CD4-positive, alpha-beta T cell treated with Interleukin-12 subunit alpha and Interleukin-12 subunit beta, for 1 hour (primary cell): ENCODE measurements at regions not wholly inside any gene's neighbourhood (a gene's known extent, or its start where the extent isn't known, plus 50 kb on each side); places are given as distances from the start of the nearest gene placed in this dataset.
"Not testable (repeated sequence)": the region's sequence is repeated elsewhere in the genome, so short reads cannot be mapped to it uniquely, and the experiment has no call there.

ENCODE experiments used
- DNase-seq: peaks from one replicate; pipeline ENCODE4 v3.0.0-alpha.2; 2020

DNA sequence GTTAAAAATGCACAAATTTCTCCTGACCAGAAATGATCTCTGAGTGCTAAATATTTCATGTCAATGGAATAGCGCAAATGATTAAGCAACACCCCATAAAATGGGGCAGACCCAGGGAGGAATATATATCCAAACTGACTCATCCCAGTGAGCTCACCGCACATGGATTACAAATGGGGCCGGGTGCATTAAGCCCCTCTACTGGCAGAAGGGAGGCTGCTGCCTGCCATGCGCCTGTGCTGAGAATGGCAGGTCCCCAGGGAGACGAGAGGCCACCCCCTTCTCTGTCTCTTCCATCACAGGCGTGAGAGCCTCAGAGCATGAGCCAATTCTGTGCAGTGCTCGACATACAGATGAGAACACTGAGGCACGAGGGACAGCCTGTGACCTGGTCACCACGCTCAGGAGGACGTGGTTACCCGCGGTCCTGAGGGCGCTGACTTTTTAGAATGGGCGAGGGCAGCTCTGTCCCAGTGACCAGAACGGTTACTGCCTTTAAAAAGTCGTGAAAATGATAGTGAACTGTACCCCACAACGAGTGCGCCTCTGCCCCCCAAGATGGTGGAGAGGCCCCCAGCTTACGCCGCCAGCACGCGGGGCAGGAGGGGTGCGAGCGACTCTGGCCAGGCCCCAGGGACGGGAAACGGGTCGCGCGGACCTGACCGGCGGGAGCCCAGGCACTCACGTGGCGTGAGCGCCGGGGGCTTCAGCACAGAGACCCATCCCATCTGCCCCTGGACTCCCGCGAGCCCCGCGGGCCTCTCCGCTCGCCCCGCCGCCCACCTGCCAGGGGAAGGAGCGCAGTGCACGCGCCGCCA, 130.2 kb upstream of the ALDH3B2 start:
- DNase-seq = peak; percentile 8

DNA sequence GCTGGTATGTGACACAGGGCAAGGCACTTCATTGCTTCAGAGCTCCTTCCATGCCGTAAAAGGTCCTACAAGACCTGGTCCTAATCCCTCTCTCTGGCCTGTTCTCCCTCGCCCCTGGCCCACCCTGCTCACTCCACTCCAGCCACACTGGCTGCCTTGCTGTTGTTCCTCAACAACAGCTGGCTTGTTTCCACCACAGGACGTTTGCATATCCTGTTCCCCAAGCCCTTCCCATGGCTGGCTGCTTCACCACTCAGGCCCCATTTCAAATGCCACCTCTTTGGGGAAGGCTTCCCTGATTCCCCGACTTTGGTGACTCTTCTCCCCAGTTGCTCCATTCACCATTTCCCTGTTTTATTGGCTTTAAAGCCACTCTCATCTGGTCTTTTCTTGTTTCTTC, 129.1 kb upstream of the ALDH3B2 start:
- not testable (repeated sequence) for DNase-seq

DNA sequence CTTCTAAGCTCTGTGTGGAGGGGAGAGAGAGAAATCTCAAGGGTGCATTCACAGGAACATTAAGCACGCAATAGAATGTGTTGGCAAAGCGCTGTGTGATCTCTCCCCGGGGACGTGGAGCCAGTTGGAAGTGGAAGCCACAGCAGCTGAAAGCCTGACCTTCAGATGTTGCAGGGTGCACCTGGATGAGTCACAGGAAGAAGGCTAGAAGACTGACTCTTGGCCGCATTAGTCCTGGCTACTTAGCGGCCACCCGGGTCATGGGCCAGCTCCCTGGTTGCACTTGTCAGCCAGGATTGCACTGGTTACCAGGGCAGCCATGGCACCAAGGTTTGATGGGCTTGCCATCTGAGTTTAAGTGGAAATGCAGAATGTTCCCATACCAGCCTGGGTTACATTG, 128.6 kb upstream of the ALDH3B2 start:
- DNase-seq = not testable (repeated sequence)

DNA sequence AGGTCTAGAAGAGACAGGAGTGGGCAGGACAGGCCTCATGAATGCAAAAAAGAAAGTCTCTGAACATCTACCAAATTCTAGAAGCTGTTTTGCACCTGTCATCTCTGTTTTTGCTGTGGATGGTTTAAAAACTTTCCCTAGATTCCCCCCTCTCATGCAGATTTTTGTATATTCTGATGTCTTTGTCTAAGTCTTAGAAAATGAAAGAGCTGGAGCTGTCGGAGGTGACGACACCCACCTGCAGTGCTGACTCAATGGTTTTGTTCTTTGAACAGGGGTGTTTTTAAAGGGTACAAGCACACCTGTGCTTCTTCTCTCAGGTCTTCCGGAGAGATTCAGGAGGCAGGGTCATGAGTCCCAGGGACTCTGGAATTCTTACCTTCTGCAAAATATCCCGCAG, 128.2 kb upstream of the ALDH3B2 start:
- DNase-seq = not testable (repeated sequence)

DNA sequence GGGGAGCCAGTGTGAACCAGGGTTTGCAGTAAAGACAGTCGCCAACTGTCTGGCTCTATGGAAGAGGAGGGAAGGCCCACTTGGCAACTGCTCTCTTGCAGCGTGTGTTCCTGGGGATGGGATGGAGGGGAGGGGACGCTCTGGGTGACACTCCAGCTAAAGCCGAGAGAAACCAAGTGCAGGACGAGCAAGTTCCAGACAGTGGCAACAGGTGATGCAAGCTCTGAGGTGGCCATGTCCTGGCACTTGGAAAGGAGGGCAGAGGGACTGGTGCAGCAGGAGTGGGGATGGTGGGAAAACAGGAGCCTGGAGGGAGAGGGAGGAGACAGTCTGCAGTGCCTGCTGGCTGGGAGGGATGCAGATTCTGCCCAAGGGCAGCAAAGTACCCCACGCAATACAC, 127.0 kb upstream of the ALDH3B2 start:
- DNase-seq = not testable (repeated sequence)

DNA sequence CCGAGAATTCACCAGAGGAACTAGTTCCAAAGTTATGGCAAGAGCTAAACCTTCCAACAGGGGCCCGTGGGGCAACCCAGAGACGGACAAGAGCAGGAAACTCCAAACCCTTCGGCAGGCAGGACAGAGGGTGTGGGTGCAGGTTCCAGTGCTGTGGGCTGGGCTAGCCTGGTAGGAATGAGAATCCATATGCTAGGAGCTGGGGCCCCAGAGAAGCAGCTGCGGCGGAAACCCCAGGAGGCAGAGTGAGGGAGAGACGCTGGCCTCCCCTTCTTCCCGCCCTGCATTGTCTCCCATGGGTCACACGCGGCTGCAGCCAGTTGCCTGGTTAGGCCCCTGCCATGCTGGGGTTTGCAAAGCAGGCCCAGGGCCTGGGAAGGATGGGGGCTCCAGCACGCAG, 126.2 kb upstream of the ALDH3B2 start:
- not testable (repeated sequence) for DNase-seq

DNA sequence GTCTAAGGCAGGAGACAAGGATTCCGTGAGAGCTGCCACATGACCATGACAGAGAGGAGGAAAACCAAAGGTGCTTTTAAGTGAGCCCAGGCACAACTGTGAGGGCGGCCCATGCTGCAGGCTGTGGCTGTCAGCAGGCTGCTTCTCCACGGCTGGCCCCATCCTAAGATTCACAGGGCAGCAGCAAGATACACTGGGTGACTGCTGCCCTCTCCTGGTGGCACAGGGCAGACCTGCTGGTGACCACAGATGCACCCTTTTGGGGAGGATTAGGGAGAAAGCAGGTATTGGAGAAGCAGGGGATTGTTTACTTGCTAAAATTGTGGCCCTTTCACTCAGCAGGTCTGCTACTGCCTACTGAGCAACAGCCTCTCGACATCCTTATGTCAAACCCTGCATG, 125.4 kb upstream of the ALDH3B2 start:
- peak; percentile 23 for DNase-seq

DNA sequence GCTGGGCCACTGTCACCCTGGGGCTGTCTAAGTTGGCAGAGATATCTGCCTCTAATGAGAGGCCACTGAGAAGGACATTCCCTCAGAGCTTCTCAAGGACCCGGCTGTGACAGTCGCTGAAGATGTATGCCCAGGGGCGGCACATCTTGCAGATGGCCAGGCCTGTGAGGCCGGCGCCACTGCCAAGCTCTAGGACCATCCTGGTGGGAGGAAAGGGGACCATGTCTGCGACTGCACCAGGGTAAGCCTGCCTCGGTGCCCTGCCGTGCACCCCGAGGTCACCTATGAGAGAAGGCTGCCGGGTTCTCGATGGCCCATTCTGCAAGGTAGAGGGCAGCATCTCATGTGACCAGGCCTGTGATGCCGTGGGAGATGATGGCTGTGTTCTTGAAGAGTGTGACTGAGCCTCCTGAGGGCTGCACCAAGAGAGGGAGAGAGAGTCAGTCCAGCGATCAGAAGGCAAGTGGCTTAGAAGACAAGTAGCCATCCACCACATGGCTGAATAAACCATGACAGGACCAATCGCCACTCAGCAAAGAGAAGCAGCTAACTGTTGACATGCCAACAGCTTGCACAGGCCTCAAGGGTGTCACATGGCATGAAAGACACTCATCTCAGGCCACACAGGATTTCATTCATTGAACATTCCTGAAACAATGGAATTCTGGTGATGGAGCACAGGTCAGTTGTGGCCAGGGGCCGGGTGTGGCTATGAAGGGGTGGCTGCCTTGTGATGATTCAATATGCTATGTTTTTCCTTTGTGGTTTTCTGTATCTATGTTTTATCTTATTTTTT, 123.5 kb upstream of the ALDH3B2 start:
- DNase-seq = not testable (repeated sequence)

DNA sequence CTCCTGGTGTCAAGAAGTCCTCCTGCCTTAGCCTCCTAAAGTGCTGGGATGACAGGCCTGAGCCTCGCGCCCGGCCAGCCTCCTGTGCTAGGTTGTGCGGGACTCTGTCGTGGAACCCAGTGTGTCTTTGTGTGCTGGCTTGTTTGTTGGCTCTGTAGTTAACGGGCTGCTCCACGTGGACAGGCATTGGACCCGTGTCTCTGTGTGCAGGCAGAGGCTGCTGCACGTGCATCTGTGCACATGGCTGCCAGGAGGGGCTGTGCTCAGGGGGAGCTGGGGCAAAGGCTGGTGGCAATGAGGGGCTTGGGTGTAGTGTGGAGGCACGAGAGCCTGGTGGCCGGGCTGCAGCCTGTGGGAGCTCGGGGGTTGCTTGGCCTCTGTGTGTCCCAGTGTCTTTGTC, 121.3 kb upstream of the ALDH3B2 start:
- no peak for DNase-seq

DNA sequence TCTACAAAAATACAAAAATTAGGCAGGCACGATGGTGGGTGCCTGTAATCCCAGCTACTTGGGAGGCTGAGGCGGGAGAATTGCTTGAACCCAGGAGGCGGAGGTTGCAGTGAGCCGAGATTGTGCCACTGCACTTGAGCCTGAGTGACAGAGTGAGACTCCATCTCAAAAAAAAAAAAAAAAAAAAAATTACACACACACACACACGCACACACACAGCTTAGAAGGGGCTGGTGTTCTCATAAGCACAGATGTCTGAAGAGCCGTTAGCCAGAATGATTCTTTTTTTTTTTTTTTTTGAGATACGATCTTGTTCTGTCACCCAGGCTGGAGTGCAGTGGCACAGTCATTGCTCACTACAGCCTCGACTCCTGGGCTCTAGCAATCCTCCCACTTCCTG, 119.3 kb upstream of the ALDH3B2 start:
- DNase-seq = not testable (repeated sequence)

DNA sequence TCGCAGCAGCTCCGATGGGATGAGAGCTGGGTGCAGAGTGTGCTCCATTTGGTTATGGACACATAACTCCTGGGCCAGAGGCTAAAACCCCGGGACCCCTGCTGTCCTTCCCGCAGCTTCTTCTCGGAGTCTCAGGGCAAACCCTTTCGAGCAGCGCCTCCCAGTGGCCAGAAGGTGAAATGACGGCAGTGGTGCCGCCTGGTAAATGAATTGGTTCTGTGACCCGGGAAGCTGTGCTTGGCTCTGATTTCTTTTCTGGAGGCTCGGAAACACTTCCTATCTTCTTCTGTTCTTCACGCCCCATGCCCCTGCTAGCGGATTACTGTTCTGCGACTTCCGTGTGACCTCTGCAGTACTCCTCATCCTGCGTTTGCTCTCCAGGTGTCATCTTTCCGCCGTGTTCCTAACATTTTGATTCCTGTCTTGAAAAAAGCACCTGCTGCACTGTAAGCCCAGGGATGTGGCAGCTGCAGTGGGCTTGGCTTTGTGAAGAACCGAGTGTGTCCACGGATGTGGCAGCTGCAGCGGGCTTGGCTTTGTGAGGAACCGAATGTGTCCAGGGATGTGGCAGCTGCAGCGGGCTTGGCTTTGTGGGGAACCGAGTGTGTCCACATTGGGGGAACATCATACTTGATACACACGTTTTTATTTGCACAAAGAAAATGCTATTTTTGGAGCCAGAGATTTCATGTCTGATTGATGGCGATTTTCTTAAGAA, 118.0 kb upstream of the ALDH3B2 start:
- peak; percentile 53 for DNase-seq

DNA sequence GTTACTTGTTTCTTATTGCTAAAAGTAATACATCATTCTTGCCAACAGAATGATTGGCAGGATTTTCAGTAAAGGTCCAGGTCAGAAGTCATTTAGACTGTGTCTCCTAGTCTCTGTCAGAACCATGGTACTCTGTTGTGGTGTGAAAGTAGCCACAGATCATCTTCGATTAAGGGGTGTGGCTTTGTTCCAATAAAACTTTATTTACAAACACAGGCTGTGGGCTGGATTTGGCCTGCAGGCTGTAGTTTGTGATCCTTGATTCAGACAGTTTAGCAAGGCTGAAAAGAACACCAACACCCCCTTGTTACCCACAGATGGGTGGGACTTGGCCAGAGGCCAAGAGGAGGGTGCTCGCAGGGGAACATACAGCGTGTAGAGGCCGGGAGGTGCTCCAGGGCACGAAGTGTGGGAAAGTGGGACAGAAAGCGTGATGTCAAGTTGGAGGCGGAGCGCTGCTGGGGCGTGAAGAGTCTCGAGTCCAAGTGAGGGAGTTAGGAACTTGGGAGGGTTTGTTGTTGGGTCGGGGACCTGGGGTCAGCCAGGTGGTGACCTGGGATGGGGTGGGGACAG, 117.3 kb upstream of the ALDH3B2 start:
- DNase-seq = not testable (repeated sequence)

DNA sequence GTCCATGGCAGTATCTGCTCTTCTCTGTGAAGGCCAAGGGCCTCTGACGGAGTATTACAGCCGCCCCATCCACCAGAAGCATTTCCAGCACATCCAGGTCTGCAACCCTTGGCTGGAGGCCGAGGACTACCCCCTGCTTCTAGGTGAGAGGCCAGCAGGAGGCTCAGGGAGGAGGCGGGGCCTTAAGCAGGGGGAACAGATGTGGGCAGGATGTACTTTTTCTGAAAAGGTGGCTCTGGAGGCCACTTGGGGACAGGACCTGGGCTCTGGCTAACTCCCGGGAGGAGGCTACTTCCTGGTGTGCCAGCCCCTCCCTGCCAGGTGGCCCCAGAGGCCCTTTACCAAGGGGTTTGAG, 113.9 kb upstream of the ALDH3B2 start:
- DNase-seq = not testable (repeated sequence)

DNA sequence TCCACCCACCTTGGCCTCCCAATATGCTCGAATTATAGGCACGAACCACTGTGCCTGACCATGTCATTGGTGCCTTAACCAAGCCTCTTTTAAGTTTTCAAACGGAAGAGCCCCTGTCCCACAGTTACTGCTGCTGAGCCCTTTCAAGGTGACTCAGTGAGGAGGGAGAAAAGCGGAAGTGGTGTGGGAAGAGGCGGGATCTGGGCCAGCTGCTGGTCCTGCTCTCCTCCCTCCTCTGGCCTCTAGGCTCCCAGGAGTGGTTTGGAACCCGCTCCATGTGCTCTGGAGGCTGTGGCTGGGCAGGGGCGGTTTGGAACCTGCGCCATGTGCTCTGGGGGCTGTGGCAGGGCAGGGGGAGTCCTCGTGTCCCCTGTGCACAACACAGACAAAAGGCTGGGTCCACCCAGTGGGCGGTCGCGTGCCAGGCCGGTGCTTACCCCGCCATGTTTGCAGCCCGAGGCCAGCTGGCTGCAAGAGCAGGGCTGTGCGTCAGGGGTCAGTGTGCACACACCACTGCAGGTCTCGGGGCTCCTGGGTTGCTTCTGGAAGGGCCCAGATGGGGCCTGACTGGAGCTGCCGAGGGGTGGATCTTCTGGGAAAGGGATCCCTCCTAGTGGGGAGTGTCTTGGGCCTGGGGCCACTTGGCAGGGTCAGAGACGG, 113.4 kb upstream of the ALDH3B2 start:
- not testable (repeated sequence) for DNase-seq

DNA sequence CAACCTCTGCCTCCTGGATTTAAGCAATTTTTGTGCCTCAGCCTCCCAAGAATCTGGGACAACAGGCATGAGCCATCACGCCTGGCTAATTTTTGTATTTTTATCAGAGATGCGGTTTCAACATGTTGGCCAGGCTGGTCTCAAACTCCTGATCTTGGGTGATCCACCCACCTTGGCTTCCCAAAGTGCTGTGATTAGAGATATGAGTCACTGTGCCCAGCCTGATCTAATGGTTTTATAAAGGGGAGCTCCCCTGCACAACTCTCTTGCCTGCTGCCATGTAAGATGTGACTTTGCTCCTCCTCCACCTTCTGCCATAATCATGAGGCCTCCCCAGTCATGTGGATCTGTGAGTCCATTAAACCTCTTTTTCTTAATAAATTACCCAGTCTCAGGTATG, 107.5 kb upstream of the ALDH3B2 start:
- not testable (repeated sequence) for DNase-seq

DNA sequence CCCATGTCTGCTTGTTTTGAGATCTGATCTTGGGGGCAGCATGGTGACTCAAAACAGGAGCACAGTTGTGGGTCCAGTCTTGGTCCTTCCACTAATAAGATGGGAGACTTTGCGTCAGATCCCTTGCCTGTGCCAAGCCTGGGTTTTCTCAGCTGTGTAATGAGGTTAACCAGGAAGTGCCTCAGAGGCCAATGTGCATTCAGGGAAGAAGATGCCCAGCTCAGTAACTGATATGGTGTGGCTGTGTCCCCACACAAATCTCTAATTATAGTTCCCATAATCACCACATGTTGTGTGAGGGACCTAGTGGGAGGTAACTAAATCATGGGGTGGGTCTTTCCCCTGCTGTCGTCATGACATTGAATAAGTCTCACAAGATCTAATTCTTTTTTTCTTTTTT, 107.1 kb upstream of the ALDH3B2 start:
- DNase-seq = not testable (repeated sequence)

DNA sequence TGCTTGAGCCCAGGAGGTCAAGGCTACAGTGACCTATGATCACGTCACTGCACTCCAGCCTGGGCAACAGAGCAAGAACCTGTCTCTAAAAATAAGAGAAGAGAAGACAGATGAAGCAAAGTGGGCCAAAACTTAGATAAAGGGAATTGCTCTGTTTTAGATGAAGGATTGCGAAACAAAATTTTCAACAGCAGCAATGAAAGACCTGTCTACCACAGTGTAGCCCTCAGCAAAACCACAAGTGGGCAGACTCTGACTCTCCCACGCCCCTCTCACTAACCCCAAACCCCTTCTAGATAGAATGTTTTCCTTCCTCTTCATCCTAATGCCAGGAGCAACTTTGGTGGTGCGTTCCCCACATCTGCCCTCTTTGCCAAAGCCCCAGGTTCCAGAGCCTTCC, 105.6 kb upstream of the ALDH3B2 start:
- no peak for DNase-seq

DNA sequence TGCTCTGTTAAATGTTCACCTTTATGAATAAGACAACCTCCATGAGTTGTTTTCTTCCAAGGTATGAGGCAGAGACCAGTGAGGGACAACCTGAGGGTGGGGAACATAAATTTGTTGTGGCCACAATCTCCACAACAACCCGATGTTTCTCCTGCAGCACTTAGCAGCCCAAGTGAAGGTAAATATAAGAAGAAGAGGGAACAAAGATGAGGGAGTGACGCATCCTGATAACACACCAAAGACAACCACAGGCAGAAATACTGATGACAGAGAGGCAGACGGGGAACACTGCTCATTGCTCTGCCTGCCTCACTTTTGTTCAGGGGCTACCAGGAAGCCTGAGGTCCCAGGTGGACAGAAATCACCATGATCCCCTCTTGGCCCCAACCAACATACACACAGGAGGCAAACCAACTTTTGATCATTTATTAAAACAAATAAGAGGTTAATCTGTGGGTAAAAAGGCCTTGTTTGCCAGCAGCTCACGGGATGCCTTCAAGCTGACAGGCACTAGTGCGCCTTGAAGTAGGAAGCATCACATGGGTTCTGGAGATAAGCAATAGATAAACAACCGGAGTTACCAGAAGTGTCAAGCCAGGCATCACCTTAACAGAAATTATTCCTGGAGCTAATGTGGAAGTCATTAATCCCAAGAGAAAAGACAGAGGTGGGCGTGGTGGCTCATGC, 104.9 kb upstream of the ALDH3B2 start:
- not testable (repeated sequence) for DNase-seq

DNA sequence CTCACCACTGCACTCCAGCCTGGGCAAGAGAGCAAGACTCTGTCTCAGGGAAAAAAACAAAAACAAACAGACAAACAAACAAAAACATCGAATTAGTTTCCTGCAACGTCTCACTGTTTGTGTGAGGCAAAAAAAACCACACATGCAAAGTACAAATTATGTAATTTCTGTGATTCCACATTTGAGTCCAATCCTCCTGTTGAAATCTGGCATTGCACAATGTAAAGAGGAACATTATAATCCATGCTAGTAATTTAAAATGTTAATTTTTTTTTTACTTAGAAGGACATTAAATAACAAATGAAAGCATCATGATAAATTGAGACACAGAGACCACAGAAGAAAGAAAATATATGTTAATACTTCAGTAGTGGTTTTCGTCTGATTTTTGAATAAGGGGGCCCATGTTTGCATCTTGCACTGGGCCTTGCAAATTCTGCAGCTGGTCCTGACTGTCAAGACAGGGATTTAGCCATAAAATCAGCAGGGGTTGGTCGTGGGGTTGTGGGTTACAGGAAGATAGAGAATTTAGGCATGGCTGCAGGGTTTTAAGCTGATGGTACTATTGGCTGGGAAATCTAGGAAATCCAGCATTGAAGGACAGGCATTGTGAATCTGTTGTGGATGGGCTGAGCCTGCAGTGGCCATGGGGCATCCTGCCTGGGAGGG, 102.6 kb upstream of the ALDH3B2 start:
- DNase-seq = no peak

DNA sequence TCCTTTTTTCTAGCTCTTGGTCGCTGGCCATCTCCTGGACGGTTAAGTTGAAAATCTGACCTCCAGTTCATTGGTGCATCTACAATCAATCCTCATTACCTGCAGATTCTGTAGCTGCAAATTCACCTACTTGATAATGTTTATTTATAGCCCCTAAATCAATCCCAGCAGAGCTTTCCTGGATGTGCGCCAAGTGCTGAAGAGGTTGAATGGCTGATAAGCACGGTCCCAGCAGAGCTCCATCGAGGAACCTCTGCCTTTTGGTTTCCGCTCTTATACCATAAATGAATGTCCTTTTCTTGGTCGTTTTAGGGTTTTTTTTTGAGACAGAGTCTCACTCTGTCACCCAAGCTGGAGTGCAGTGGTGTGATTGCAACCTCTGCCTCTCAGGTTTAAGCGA, 99.8 kb upstream of the ALDH3B2 start:
- DNase-seq = not testable (repeated sequence)

DNA sequence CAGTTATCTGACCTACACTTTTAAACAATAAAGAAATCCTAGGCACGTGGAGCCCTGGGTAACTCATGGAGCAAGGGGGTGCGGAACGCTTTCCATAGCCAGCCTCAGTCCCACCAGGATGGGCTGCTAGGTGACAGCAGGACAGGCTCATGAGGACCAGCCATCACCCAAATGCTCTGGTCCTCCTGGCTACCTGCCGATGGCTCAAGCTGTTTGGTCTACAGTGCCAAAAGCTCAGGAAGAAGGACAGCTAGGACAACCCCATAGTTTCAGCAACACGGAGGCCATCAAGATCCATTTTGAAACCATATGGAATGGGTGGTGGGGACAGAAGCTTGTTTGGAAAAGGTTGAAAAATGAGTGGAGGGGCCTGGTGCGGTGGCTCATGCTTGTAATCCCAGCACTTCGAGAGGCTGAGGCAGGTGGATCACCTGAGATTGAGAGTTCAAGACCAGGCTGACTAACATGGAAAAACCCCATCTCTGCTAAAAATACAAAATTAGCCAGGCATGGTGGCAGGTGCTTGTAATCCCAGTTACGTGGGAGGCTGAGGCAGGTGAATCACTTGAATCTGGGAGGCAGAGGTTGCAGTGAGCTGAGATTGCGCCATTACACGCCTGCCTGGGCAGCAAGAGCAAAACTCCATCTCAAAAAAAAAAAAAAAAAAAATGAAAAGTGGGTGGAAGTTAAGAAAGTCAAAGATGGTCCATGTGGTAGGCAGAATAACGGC, 93.7 kb upstream of the ALDH3B2 start:
- DNase-seq = not testable (repeated sequence)
